HG03175 (cell line): ENCODE measurements at regions not wholly inside any gene's neighbourhood (a gene's known extent, or its start where the extent isn't known, plus 50 kb on each side); places are given as distances from the start of the nearest gene placed in this dataset.
"Not testable (repeated sequence)": the region's sequence is repeated elsewhere in the genome, so short reads cannot be mapped to it uniquely, and the experiment has no call there.

Experiments used
- ATAC-seq: cut with Tn5 transposase; IDR thresholded peaks from one replicate; pipeline ENCODE4 v1.9.1; 2021; ENCODE audit warnings: mild to moderate bottlenecking, moderate library complexity; ENCODE audit not compliant: unreplicated experiment

GRCh38 chr4:60581919-60582536 lies 618.1 kb upstream of the ADGRL3 start:
- ATAC-seq, result no peak

DNA sequence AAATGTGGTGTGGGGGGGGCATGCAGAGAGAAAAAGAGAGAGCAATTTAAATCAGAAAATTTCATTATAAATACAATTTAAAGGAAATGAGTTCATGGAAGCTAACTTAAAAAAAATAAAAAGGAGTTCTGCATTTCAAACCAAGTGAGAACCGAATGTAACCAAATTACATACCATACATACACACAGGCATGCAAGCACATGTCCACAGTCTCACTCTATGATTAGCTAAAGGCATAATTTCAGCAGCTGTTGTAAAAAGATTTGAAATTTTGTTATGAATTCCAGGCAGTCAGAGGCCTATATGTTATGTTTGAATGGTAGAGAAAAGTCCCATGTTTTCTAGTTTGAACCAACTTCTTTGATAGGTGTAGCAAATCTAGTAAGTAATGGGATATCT lies 611.6 kb upstream of the ADGRL3 start:
- ATAC-seq, result no peak

GRCh38 chr4:60589425-60589824 lies 610.7 kb upstream of the ADGRL3 start:
- ATAC-seq, result no peak

GRCh38 chr4:60590116-60590515 lies 610.0 kb upstream of the ADGRL3 start:
- no peak for ATAC-seq

GRCh38 chr4:60605646-60606354 lies 594.3 kb upstream of the ADGRL3 start:
- no peak for ATAC-seq

DNA sequence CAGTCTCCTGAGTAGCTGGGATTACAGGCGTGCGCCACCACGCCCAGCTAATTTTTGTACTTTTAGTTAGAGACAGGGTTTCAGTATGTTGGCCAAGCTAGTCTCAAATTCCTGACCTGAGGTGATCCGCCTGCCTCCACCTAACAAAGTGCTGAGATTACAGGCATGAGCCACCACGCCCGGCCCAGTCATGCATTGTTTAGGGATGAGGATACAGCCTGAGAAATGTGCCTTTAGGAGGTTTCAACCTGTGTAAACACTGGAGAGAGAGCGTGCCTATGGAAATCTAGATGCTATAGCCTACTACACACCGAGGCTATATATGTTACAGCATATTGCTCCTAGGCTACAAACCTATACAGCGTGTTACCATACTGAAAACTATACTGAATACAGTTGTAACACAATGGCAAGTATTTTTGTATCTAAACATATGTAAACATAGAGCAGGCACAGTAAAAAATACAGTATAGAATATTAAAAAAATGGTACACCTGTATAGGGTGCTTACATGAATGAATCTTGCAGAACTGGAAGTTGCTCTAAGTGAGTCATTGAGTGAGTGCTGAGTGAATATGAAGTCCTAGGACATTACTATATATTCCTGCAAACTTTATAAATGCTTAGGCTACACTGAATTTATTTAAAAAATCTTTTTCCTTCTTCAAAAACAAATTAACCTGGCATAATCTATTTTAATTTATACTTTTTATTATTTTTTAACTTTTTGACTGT lies 588.2 kb upstream of the ADGRL3 start:
- no peak for ATAC-seq

GRCh38 chr4:60617731-60618130 lies 582.4 kb upstream of the ADGRL3 start:
- no peak for ATAC-seq

GRCh38 chr4:60619531-60620305 lies 580.4 kb upstream of the ADGRL3 start:
- ATAC-seq, result no peak

DNA sequence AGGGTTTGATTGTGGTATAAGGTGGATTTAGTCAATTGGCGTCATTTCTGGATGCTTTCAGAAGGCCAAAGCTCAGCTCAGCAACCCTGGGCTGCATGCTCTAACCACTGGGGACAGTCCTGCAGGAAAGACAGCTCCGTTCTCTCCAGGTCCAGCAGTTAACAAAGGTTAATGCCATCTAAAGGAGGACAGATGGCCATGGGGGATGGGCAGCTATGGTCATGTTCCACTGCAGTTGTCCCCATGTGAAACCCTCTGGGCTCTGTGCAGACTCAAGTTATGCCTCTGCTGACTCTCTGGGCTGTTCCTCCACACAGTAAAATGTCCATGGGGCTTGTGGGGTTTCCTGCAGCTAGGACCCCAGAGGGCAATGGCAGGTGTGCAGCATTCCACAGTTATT lies 562.1 kb upstream of the ADGRL3 start:
- ATAC-seq, result no peak

DNA sequence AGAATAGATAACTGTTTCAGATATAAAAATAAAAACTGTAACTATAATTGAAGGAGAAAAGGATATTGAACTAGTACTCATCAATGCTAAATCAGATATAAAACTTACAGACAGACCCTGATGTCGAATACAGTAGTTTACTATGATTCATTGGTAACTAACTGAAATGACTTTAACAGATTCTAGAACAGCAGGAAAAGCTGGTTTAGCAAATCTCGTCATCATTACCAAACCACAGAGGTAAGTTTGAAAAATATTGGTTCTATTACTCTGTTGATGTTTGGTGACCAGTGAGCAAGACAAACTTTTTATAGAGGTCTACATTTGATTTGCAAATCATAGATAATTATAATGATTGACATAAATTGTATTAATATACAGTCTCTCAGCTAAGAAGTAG lies 551.4 kb upstream of the ADGRL3 start:
- no peak for ATAC-seq

DNA sequence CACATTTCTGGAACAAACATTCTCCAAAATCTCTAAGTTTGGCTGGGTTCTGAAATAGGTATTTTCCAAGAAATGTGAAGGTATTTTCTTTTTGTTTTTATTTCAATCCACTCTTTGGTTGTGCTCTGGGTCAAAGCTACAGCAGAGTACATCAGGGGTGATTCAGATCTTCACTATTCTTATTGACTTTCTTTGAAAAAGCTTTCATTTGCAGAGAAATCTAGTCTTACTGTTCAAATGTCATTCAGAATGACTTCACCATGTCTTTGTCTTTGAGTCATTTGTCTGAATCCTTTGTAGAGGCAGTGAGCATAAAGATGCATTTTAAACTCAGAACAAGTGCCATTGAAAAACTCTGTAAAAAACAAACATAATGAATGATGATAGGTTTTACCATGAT lies 547.2 kb upstream of the ADGRL3 start:
- ATAC-seq, result no peak

- no peak for ATAC-seq
These were observed 544.8 kb upstream of the ADGRL3 start for GRCh38 chr4:60655356-60655755.

DNA sequence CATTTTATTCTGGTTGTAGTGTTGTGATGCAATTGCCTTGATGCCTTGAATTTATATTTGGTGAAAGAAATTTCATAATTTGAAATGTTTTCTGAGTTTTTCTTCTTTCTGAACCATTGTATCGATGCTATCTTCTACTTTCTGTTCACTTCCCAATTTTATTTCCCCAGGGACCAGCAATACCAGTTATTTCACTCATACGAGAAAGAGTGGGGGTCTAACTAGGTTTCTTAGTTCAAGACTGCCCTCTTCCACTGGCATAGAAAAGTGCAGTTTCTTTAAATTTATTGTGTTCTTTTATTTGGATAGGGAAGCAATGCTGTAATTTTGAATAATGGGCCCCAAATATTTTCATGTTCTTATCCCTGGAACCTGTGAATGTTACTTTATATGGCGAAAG lies 544.0 kb upstream of the ADGRL3 start:
- ATAC-seq, result no peak

DNA sequence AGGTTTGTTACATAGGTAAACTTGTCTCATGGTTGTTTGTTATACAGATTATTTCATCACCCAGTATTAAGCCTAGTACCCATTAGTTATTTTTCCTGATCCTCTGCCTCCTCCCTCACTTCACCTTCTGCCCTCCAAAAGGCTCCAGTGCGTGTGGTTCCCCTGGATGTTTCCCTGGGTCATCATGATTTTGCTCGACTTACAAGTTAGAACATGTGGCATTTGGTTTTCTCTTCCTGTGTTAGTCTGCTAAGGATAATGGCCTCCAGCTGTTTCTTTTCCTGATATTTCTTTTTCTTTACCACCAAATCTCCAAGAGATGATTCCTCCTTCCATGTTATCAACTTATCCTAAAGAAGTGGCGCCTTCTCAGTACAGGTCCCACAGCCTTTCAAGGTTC lies 543.1 kb upstream of the ADGRL3 start:
- no peak for ATAC-seq

- ATAC-seq, result no peak
These were observed 542.3 kb upstream of the ADGRL3 start for GRCh38 chr4:60657807-60658206.

- ATAC-seq, result no peak
These were observed 536.4 kb upstream of the ADGRL3 start for GRCh38 chr4:60663769-60664168.

GRCh38 chr4:60682901-60683300 lies 517.2 kb upstream of the ADGRL3 start:
- ATAC-seq, result no peak

GRCh38 chr4:60683357-60683756 lies 516.8 kb upstream of the ADGRL3 start:
- ATAC-seq, result no peak

DNA sequence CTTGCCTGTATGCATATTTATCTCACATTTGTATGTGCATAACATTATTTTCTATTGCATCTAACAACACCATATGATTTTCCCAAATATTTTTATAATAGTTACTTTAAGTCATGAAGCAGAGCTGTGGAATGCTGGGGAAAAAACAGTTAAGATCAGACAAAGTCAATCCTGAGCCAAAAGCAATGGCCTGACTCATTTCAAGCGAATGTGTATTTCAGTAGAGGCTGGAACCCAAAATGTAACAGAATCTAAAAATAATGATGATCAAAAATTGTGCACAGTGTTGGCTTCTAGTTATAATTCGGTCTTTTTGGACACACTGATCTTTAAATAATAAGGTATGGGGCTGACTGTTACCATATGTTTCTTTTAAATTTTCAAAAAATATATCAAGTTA lies 516.2 kb upstream of the ADGRL3 start:
- no peak for ATAC-seq

DNA sequence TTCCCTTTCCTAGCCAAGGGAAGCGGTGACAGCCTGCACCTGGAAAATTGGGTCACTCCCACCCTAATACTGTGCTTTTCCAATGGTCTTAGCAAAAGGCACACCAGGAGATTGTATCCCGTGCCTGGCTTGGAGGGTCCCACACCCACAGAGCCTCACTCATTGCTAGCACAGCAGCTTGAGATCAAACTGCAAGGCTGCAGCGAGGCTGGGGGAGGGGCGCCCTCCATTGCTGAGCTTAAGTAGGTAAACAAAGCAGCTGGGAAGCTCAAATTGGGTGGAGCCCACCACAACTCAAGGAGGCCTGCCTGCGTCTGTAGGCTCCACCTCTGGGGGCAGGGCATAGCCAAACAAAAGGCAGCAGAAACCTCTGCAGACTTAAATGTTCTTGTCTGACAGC lies 504.1 kb upstream of the ADGRL3 start:
- not testable (repeated sequence) for ATAC-seq

DNA sequence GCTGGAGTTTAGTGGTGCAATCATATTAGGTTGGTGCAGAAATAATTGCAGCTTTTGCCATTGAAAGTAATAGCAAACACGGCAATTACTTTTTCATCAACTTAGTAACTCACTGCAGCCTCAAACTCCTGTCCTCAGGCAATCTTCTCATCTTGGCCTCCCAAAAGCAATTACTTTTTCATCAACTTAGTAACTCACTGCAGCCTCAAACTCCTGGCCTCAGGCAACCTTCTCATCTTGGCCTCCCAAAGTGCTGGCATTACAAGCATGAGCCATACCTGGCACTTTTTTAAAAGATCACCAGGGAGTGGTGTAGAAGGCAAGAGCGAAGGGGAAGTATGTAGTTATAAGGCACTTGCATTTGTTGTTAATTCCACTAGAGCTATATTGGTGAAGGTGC lies 491.1 kb upstream of the ADGRL3 start:
- ATAC-seq, result no peak
